Erythroblast (primary cell): ENCODE measurements at regions not wholly inside any gene's neighbourhood (a gene's known extent, or its start where the extent isn't known, plus 50 kb on each side); places are given as distances from the start of the nearest gene placed in this dataset.

Experiments used
- DNase-seq, 2 experiments: peaks; one replicate each; lab custom pipeline; 2025; lab: John Stamatoyannopoulos, UW
- GATA1 ChIP-seq: IDR thresholded peaks from 2 replicates; pipeline ENCODE4 v1.6.1; 2011; ENCODE audit warnings: low read depth, mild to moderate bottlenecking, control low read depth, low read length, moderate library complexity
- POLR2A ChIP-seq: IDR thresholded peaks from 2 replicates; pipeline ENCODE4 v1.6.1; 2011; ENCODE audit warnings: mild to moderate bottlenecking, low read length

DNA sequence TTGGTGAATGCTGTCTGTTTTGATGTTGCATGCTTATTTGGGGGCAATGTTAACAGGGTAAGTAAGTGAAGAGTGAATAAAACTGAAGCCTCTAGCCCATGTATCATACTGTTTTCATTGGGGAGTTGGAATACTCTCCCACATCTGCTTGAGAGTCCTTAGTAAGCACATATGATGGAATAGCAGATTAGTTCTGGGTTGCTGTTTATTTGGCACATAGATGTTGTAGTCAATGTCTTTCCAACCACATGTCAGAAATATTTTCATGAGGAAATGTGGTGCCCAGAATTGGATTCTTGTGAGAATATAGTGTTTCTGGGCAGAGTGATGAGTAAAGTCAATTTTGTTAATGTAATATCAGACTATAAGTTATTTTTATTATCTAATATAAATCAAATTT lies 611.7 kb upstream of the FTMT start:
- TF ChIP-seq POLR2A (no peak), GATA1 (no peak)
- no peak for DNase-seq

DNA sequence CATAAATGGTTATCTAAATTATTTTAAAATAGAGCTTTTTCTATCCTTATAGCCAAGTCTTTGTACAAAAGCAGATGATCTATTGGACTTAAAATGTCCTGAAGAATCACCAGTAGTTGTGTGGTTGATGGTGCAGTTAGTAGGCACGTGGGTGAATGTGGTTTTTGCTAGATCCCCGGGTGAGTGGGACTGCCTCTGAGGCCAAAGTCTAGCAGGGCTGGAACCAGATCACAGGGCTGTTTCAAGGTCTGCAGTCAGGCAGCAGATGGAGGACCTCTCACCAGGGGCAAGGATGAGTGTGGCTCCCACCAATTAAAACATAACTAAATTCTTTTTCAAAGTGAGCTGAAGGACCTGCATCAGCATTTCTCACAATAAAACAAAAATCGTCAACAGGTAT lies 604.7 kb upstream of the FTMT start:
- TF ChIP-seq POLR2A (no peak), GATA1 (no peak)
- no peak for DNase-seq

DNA sequence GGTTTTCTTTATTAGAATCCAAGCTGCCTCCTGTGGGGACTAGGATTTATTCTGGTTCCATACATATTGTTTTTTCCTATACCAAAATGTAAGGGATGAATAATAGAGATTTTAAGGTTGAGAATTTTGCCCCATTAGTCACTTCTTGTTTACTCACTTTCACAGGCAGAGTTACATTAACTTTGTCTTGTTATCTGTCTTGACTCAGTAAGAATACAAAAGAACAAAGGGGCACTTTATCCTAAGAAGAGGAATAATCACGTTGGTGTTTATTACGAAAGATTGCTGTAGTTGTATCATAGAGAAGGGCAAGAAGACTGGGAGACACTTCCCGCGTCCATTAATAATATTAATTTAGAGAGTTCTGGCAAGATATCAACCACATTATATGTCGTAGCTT lies 599.7 kb upstream of the FTMT start:
- no peak for DNase-seq
- TF ChIP-seq GATA1 (no peak), POLR2A (no peak)

DNA sequence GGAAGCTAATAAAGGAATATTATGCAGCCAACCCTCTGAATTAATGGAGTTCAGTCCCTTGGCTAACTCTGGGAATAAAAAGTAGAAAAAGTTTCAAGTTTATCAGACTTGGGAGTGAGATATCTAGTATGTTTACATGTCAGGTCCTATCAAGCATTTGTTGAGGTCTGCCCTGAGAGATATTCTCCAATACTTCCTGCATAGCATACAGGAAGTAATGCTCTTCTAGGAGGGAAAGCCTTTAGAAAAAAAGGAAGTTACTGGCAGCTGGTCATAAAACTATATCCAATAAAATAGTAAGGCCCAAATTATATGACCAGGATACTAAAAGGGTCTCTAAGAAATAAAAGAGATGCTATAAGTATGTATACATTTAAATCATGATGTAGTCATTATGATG lies 594.1 kb upstream of the FTMT start:
- no peak for TF ChIP-seq POLR2A
- TF ChIP-seq GATA1, result no peak
- DNase-seq, result no peak

DNA sequence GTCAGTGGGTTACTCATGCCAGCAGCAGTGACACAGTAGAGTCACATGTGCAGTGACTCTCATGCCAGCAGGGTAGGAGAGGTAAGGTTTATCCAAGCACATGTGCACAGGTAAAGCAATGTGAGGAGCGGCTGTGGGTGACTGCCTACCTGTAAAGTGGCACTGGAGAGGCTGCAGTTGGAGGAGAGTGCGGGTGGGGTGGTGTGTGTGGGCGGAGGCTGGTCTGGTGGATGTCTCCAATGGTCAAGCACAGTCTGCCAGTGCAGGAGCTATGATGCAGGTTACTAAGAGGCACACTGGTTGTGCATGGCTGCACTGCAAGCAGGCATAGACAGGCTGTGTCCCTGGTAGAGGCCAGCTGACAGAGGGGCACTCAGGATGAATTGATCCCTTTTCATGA lies 588.2 kb upstream of the FTMT start:
- DNase-seq, result no peak
- TF ChIP-seq GATA1 (no peak), POLR2A (no peak)

DNA sequence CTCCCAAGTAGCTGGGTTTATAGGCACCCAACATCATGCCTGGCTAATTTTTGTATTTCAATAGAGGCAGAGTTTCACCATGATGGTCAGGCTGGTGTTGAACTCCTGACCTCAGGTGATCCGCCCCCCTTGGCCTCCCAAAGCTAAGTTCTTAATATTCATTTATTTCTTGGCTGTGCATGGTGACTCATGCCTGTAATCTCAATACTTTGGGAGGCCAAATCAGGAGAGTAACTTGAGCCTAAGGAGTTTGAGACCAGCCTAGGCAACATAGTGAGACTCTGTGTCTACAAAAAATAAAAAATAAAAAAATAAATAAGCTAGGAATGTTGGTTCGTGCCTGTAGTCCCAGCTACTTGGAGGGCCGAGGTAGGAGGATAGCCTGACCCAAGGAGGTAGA lies 587.1 kb upstream of the FTMT start:
- DNase-seq, result no peak
- TF ChIP-seq GATA1, result no peak
- no peak for TF ChIP-seq POLR2A

DNA sequence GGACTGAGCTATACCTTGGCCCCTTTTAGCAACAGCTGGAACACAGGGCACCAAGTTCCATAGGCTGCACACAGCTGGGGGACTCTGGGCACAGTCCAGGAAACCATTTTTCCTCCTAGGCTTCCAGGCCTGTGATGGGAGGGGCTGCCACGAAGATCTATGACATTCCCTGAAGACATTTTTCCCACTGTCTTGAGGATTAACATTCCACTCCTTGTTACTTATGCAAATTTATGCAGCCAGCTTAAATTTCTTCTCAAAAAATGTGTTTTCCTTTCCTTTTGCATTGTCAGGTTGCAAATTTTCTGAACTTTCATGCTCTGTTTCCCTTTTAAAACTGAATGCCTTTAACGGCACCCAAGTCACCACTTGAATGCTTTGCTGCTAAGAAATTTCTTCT lies 580.1 kb upstream of the FTMT start:
- TF ChIP-seq GATA1, result no peak
- no peak for TF ChIP-seq POLR2A
- DNase-seq, result no peak

DNA sequence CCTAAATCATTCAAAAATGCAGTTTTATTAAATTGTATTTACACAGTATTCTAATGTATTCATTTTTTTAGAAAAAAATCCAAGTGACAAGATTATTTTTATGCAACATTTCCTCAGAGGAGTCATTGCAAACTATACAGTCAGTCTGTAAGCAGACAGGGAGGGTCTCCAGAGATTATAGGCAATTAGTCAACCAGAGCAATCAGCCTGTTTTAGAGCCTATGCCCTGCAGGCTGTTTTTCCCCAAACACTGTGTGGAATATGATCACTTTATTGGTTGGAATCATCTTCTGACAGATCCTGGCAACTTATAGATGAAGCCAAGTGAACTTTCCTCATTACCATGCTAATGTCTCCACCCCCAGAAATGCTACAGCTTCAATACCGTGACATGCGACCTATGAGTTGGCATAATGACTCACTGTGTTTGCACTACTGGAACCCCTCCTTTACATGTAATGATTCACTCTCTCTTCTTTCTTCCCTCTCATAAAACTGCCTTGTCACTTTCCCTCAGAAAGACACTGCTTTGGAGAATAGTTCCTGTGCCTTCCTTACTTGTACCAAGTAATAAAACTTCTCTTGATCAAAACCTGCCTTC lies 577.7 kb upstream of the FTMT start:
- peak; percentile 17 to 66 for DNase-seq
- TF ChIP-seq GATA1 (no peak), POLR2A (no peak)

DNA sequence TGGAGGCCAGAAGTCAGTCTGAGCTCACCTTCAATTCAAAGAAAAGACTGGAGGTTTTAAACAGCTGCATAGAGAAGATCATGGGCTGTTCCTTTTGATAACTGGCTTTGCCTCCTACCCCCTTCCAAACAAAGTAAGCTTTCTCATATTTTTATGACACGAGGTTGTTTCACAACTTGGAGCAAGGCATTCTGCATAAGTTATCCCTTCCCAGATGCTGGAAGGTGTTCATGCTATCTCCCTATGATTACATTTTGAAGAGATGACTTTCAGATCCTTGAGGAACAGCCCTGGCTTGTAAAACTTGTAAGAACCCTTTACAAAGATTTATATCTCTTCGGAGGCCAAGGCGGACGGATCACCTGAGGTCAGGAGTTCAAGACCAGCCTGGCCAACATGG lies 571.9 kb upstream of the FTMT start:
- DNase-seq, result no peak
- TF ChIP-seq POLR2A, result no peak
- no peak for TF ChIP-seq GATA1

DNA sequence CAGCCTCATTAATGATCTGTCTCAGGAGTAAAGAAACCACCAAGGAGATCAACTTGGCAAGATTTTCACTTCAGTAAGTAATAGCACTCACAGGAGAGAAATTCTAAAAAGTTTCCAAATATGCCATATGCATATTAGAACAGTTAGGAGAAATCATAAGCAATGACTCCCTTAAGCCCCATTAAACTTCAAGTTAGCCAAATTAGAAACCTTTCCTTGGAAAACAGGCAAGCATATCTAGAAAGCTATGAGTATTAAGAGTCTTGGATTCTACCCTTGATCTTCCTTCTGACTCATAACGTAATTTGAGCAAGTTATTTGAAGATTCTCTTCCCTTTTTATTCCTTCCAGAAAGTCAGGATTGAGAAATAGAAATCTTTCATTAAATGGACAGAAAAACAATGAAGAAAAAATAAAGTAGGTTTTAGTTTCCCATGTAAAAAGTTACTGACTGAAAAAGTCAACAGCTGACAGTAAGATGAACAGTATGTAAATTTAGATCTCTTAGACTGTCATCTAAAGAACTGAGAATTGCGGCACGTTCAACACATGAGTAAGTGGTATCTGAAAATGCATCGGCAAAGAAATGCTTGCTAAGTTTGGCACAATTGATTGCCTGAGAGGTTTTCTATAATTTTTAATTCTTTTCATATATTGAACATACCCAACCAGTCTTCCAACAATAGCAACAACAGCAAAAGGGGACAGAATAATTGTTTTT lies 565.7 kb upstream of the FTMT start:
- TF ChIP-seq GATA1 (no peak), POLR2A (no peak)
- no peak for DNase-seq

DNA sequence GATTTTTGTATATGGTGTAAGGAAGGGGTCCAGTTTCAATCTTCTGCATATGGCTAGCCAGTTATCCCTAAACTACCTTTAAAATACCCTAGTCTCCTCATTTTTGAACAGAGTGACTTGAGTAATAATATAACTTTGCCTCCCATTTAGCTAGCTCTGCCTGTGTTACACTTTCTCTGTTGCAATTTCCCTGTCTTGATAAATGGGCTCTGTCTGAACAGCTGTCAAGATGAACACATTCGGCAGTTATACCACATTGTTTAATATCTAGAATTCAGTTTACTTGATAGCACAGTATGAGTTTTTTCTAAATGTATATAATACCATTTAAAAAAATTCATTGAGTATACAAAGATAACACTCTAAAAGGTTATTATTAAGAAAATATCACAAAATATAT lies 562.9 kb upstream of the FTMT start:
- no peak for TF ChIP-seq POLR2A
- TF ChIP-seq GATA1, result no peak
- DNase-seq, result no peak

DNA sequence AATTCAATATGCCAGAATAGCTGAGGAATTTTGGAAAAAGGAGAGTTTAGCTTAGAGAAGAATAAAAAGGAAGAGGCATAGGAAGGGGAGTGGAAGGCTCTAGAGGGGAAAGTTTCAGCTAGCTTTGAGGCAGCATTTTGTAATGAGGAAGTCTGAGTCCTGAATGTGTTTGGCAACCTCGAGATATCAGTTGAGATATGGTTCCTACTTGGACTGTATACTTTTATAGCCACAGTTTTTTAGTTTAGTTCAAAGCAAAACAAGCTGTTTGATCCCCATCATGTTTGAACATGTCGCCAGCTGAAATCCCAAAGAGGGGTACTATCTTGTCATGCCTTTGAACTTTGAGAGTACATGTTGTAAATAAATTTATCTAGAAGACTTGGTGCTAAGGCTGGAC lies 559.0 kb upstream of the FTMT start:
- TF ChIP-seq POLR2A, result no peak
- no peak for DNase-seq

DNA sequence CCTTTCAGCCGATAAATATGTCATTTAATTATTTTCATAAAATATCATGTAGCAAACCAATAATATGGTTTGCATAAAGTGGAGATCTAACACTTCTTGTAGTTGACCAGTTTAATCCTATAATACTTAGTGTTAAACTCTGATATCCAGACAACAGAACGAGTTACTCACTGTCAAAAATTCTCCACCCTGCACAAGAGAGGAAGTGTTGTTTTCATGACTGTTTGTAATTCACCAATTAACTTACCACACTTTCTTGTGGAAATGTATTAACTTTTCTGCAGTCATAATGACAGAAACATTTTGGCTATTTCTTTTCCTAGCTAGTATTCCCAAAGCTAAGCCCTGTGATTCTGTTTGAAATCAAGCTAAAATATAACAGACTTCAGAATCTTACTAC lies 555.3 kb upstream of the FTMT start:
- no peak for DNase-seq
- no peak for TF ChIP-seq POLR2A
- no peak for TF ChIP-seq GATA1

DNA sequence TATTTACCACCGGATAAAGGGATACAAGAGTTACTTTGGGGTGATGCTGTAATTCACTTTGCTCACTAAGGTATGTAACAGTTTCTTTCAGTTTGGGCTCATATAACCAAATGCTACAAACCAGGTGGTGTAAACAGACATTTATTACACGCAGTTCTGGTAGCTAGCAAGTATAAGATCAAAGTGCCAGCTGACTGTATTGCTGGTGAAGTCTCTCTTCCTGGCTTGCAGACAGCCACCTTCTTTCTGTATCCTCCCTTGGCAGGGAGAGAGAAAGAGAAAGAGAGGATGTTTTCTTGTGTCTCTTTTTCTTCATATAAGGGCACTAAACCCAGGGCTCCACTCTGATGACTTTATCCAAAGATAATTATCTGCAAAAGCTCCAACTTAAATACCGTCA lies 552.5 kb upstream of the FTMT start:
- no peak for DNase-seq
- no peak for TF ChIP-seq GATA1
- TF ChIP-seq POLR2A, result no peak

DNA sequence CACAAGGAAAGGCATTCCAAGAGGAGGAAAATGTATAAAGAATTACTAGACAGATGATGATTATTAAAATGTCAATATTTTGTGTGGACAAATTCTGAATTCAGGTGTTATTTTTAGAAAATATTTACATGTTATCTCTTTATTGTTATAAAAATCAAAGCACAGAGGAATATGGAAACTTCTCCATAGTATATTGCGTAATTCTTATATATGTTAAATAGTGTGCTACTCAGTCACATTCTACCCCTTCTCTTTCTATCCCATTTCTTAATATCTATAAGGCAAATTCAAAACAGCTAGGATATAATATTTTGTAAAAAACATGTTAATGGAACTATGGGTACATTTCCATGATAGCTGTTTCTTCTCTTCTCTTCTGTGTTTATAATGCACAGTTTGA lies 546.8 kb upstream of the FTMT start:
- TF ChIP-seq POLR2A (no peak), GATA1 (no peak)
- no peak for DNase-seq
